ENCODE measurements at regions not wholly inside any gene's neighbourhood (a gene's known extent, or its start where the extent isn't known, plus 50 kb on each side); places are given as distances from the start of the nearest gene placed in this dataset.

DNA sequence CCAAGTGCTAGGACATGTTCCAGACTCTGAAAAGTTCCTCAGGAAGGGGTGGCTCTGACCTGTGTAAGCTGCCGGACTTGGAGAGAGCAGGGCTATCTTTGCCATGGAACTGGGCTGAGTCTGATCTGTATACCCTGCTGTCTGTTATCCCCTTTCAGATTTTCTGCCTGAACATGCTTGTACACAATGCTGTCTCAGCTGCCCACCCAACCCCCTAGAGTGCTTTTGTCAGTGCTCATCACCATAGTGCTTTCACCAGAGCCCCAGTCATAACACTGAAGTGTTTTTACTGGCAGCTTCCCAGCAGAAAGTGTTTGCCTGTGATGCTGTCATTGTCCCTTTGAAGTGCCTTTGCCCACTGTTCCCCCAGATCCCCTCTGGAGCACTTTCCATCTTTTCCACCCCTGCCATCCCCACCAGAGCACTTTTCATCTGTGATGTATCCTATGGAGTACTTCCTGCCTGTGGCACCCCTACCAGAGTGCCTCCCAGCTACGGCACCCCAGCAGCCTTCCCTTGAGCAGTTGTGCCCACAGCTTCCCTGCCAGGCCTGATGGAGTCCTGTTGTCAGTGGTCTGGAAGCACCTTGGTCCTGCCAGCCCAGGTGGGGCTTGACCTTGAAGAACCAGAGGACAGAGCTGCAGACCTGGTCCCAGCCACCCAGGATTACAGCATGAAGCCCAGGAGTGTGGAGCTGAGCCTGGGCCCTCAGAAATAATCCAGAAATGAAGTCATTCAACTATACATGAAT lies 397.7 kb downstream of the DIPK2A start:
- TF ChIP-seq, protein P1, sequence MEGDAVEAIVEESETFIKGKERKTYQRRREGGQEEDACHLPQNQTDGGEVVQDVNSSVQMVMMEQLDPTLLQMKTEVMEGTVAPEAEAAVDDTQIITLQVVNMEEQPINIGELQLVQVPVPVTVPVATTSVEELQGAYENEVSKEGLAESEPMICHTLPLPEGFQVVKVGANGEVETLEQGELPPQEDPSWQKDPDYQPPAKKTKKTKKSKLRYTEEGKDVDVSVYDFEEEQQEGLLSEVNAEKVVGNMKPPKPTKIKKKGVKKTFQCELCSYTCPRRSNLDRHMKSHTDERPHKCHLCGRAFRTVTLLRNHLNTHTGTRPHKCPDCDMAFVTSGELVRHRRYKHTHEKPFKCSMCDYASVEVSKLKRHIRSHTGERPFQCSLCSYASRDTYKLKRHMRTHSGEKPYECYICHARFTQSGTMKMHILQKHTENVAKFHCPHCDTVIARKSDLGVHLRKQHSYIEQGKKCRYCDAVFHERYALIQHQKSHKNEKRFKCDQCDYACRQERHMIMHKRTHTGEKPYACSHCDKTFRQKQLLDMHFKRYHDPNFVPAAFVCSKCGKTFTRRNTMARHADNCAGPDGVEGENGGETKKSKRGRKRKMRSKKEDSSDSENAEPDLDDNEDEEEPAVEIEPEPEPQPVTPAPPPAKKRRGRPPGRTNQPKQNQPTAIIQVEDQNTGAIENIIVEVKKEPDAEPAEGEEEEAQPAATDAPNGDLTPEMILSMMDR (IDR thresholded peaks at IDR 0.05): no peak
- no peak for TF ChIP-seq POLR2A (IDR thresholded peaks at IDR 0.05)

Measured in tibial nerve (tissue), 3 donors.